PC-9 (cell line): ENCODE measurements at regions not wholly inside any gene's neighbourhood (a gene's known extent, or its start where the extent isn't known, plus 50 kb on each side); places are given as distances from the start of the nearest gene placed in this dataset.

Source experiments
- CTCF ChIP-seq: fragments of 200-600 bp; sonication (generic); conservative IDR thresholded peaks from 2 replicates; pipeline ENCODE4 v1.6.1; 2017; ENCODE audit warnings: mixed run types, antibody characterized with exemption, mild to moderate bottlenecking, moderate library complexity
- EZH2 ChIP-seq: fragments of 200-600 bp; sonication (generic); IDR thresholded peaks from 2 replicates; pipeline ENCODE4 v1.8.0; 2017; ENCODE audit warnings: antibody characterized with exemption, low read depth

GRCh38 chr14:30243207-30243606 is 315.6 kb upstream of the PRKD1 start:
- no peak for TF ChIP-seq CTCF
- TF ChIP-seq EZH2, result no peak
